Esophagus muscularis mucosa (tissue), 4 donors: ENCODE measurements at regions not wholly inside any gene's neighbourhood (a gene's known extent, or its start where the extent isn't known, plus 50 kb on each side); places are given as distances from the start of the nearest gene placed in this dataset.

ENCODE experiments used
- DNase-seq: peaks from one replicate; pipeline ENCODE4 v3.0.0-alpha.2; 2017; ENCODE audit errors: extremely low spot score
- H3K27ac ChIP-seq, 4 donors: fragments of 200-600 bp; sonication (generic); replicated peaks in 1 of 4; 1 replicate in 3 of 4; 2 replicates in 1 of 4; pipeline ENCODE4 v1.5.1; 2016 to 2019; ENCODE audit warnings: mild to moderate bottlenecking in 1 of 4
- H3K27me3 ChIP-seq, 4 donors: fragments of 200-600 bp; sonication (generic); one replicate each; pipeline versions ENCODE4 v1.5.1 to v1.6.0; 2016 to 2019
- H3K36me3 ChIP-seq, 4 donors: fragments of 200-600 bp; sonication (generic); one replicate each; pipeline ENCODE4 v1.5.1; 2016 to 2019
- H3K4me1 ChIP-seq, 4 donors: fragments of 200-600 bp; sonication (generic); one replicate each; pipeline ENCODE4 v1.5.1; 2016 to 2019
- H3K4me3 ChIP-seq, 4 donors: fragments of 200-600 bp; sonication (generic); 1 replicate in 2 of 4; 2 replicates in 2 of 4; pipeline ENCODE4 v1.5.1; 2016 to 2019; ENCODE audit warnings: mild to moderate bottlenecking in 4 of 4, moderate library complexity in 1 of 4
- H3K9me3 ChIP-seq, 4 donors: fragments of 200-600 bp; sonication (generic); 1 replicate in 3 of 4; 2 replicates in 1 of 4; pipeline ENCODE4 v1.5.1; 2016 to 2019
- EP300 ChIP-seq: sonication (generic); formaldehyde crosslinking; IDR thresholded peaks from one replicate; pipeline ENCODE4 v1.6.1; 2017; ENCODE audit warnings: antibody characterized with exemption
- POLR2A ChIP-seq: fragments of 450-650 bp; IDR thresholded peaks from one replicate; pipeline ENCODE4 v1.6.1; 2017; ENCODE audit warnings: antibody characterized with exemption, moderate library complexity, mild to moderate bottlenecking, low read depth
- POLR2AphosphoS5 ChIP-seq, 2 donors: sonication (generic); formaldehyde crosslinking; IDR thresholded peaks; one replicate each; pipeline ENCODE4 v1.6.1; 2017; ENCODE audit warnings: antibody characterized with exemption in 2 of 2
- WGBS: methylation state at CpG from one replicate; pipeline ENCODE4 v1.1.5; 2018; 5-methylcytosine and 5-hydroxymethylcytosine counted together
- intact Hi-C: fragments of 100-400 bp; cut with DNase I; formaldehyde crosslinking; loops from one replicate; pipeline ENCODE4 v1.15.1; 2023
- TF ChIP-seq, protein P1 (sequence below), 3 experiments: fragments of 200-600 bp in 2 of 3; fragments of 450-650 bp in 1 of 3; sonication (generic) in 2 of 3; IDR thresholded peaks; one replicate each; pipeline ENCODE4 v1.5.1; 2017 to 2019; ENCODE audit warnings: antibody characterized with exemption in 3 of 3, mild to moderate bottlenecking in 2 of 3, moderate library complexity in 1 of 3

GRCh38 chr14:53536446-53536845, 383.3 kb upstream of the DDHD1 start:
- H3K4me1 ChIP-seq: peaks cover 8 to 43% (median 40%) of the 10 kb centered on the region in 4 donors
- no peak overlapping the region for H3K27ac ChIP-seq
- intact Hi-C loops: loop anchor here (10.0 kb wide), 1 partner anchor 418 kb away; the partner anchor contains the start of gene BMP4
- no peak overlapping the region for H3K4me3 ChIP-seq
- no peaks in the 10 kb centered on the region for H3K27me3 ChIP-seq
- TF ChIP-seq, protein P1, sequence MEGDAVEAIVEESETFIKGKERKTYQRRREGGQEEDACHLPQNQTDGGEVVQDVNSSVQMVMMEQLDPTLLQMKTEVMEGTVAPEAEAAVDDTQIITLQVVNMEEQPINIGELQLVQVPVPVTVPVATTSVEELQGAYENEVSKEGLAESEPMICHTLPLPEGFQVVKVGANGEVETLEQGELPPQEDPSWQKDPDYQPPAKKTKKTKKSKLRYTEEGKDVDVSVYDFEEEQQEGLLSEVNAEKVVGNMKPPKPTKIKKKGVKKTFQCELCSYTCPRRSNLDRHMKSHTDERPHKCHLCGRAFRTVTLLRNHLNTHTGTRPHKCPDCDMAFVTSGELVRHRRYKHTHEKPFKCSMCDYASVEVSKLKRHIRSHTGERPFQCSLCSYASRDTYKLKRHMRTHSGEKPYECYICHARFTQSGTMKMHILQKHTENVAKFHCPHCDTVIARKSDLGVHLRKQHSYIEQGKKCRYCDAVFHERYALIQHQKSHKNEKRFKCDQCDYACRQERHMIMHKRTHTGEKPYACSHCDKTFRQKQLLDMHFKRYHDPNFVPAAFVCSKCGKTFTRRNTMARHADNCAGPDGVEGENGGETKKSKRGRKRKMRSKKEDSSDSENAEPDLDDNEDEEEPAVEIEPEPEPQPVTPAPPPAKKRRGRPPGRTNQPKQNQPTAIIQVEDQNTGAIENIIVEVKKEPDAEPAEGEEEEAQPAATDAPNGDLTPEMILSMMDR (IDR thresholded peaks at IDR 0.05): no peak
- TF ChIP-seq POLR2A: no peak
- no peak for TF ChIP-seq EP300
- TF ChIP-seq POLR2AphosphoS5 (IDR thresholded peaks at IDR 0.05): no peak
- H3K36me3 ChIP-seq: no peaks in the 10 kb centered on the region
- no peaks in the 10 kb centered on the region for H3K9me3 ChIP-seq
- WGBS: 89% methylated on average over 2 of the region's 2 CpGs
- no peak for DNase-seq

DNA sequence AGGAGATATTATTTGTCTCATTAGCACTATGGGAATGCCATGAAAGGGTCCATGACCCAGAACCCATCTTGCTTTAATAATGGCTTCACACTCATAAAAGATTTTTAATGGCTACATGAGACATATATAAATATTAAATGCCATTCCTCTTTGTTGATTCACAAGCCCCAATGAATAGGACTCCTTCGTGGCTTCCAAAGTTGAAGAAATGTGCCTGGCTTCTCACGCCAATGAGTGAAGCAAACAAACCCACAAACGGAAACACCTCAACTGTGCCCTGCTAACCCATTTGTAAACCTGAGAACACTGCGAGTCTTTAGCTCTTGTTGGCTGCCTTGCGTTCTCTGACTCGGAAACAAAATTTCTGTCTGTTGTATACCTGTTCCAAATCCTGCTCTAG, 381.7 kb upstream of the DDHD1 start:
- Histone ChIP-seq H3K9me3 (no peaks in the 10 kb centered on the region), H3K27me3 (no peaks in the 10 kb centered on the region), H3K36me3 (no peaks in the 10 kb centered on the region), H3K4me1 (peaks cover 7 to 29% (median 28%) of the 10 kb centered on the region in 4 donors), H3K4me3 (no peak overlapping the region), H3K27ac (no peak overlapping the region)
- TF ChIP-seq POLR2A (no peak), EP300 (no peak), POLR2AphosphoS5 (IDR thresholded peaks at IDR 0.05) (no peak)
- TF ChIP-seq, protein P1 (IDR thresholded peaks at IDR 0.05): no peak
- intact Hi-C loops: loop anchor here (10.0 kb wide), 1 partner anchor 420 kb away; the partner anchor contains the start of gene BMP4
- WGBS: 89% methylated on average over 6 of the region's 6 CpGs
- no peak for DNase-seq

DNA sequence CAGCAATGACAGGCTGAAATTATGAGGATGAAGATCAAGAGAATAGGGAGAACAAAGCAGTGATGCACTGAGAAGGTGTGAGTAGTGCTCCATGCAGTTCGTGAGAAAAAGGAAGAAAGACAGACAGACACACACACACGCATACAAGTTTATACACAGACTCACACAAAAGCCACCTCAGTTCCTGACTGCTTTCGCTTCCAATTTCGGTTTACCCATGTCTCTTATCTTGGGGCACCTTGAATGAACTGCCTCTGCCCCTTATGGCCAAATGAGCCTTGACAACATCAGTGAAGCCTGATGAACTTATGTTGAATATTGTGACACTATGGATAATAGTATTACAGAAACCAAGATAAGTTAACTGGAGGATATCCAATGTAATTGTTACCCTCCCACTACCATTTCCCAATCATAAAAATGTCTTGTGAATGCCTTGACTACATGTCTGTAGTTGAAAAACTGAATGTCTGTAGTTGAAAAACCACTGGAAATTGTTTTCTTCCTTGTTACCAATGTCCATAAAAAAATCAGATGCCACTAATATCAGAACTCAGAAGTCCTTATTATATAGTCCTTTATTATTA, 380.4 kb upstream of the DDHD1 start:
- TF ChIP-seq POLR2AphosphoS5 (IDR thresholded peaks at IDR 0.05) (no peak), EP300 (no peak), POLR2A (no peak)
- TF ChIP-seq, protein P1 (IDR thresholded peaks at IDR 0.05): no peak
- intact Hi-C loops: loop anchor here (10.0 kb wide), 1 partner anchor 421 kb away; the partner anchor contains the start of gene BMP4
- Histone ChIP-seq H3K4me3 (no peak overlapping the region), H3K4me1 (peaks cover 4 to 15% (median 14%) of the 10 kb centered on the region in 4 donors), H3K36me3 (no peaks in the 10 kb centered on the region), H3K9me3 (no peaks in the 10 kb centered on the region), H3K27ac (no peak overlapping the region), H3K27me3 (no peaks in the 10 kb centered on the region)
- DNase-seq: no peak
- 84% methylated on average over 4 of the region's 4 CpGs for WGBS

GRCh38 chr14:53532853-53533252, 379.7 kb upstream of the DDHD1 start:
- H3K4me1 ChIP-seq: peaks cover 4 to 9% (median 8%) of the 10 kb centered on the region in 4 donors
- H3K9me3 ChIP-seq: no peaks in the 10 kb centered on the region
- DNase-seq: no peak
- intact Hi-C loops: loop anchor here (10.0 kb wide), 1 partner anchor 422 kb away; the partner anchor contains the start of gene BMP4
- H3K4me3 ChIP-seq: no peak overlapping the region
- WGBS: 81% methylated on average over 6 of the region's 6 CpGs
- H3K27ac ChIP-seq: no peak overlapping the region
- no peak for TF ChIP-seq EP300
- no peak for TF ChIP-seq POLR2A
- no peak for TF ChIP-seq POLR2AphosphoS5 (IDR thresholded peaks at IDR 0.05)
- TF ChIP-seq, protein P1 (IDR thresholded peaks at IDR 0.05): no peak
- no peaks in the 10 kb centered on the region for H3K36me3 ChIP-seq
- no peaks in the 10 kb centered on the region for H3K27me3 ChIP-seq

- no peak for DNase-seq
- H3K4me3 ChIP-seq: no peak overlapping the region
- H3K9me3 ChIP-seq: no peaks in the 10 kb centered on the region
- intact Hi-C loops: loop anchor here (10.0 kb wide), 1 partner anchor 423 kb away; the partner anchor contains the start of gene BMP4
- H3K4me1 ChIP-seq: no peaks in the 10 kb centered on the region
- H3K27me3 ChIP-seq: no peaks in the 10 kb centered on the region
- H3K36me3 ChIP-seq: no peaks in the 10 kb centered on the region
- TF ChIP-seq EP300: no peak
- TF ChIP-seq, protein P1 (IDR thresholded peaks at IDR 0.05): no peak
- no peak for TF ChIP-seq POLR2A
- no peak for TF ChIP-seq POLR2AphosphoS5 (IDR thresholded peaks at IDR 0.05)
- H3K27ac ChIP-seq: no peak overlapping the region
- WGBS: 89% methylated on average over 1 of the region's 1 CpG
These were observed 378.6 kb upstream of the DDHD1 start for GRCh38 chr14:53531730-53532129.
